IPS DF 6.9 (cell line): ENCODE measurements at regions not wholly inside any gene's neighbourhood (a gene's known extent, or its start where the extent isn't known, plus 50 kb on each side); places are given as distances from the start of the nearest gene placed in this dataset.

Source experiments
- DNase-seq: peaks from one replicate; pipeline ENCODE4 v3.0.0-alpha.2; 2013; ENCODE audit warnings: low read depth, low spot score
- H3K27ac ChIP-seq: one replicate; pipeline ENCODE4 v1.5.1; 2013; ENCODE audit warnings: low read length, control low read depth
- H3K27me3 ChIP-seq: 2 replicates; pipeline ENCODE4 v1.6.1; 2013; ENCODE audit warnings: mild to moderate bottlenecking, low read length; ENCODE audit not compliant: control insufficient read depth, insufficient read depth
- H3K36me3 ChIP-seq: 2 replicates; pipeline ENCODE4 v1.6.1; 2013; ENCODE audit warnings: low read length; ENCODE audit not compliant: control insufficient read depth, insufficient read depth
- H3K4me1 ChIP-seq: 2 replicates; pipeline ENCODE4 v1.6.1; 2013; ENCODE audit warnings: low read length; ENCODE audit not compliant: control insufficient read depth, insufficient read depth
- H3K4me3 ChIP-seq: 2 replicates; pipeline ENCODE4 v1.5.1; 2013; ENCODE audit warnings: mild to moderate bottlenecking, low read length
- H3K9me3 ChIP-seq: 2 replicates; pipeline ENCODE4 v1.6.1; 2013; ENCODE audit warnings: low read length, inconsistent platforms; ENCODE audit not compliant: control insufficient read depth, insufficient read depth
- WGBS: extraction: QIAGEN DNeasy Blood & Tissue Kit; methylation state at CpG from one replicate; pipeline ENCODE4 v1.1.7; 2013; ENCODE audit warnings: mixed read lengths, missing lambda C conversion rate; ENCODE audit not compliant: insufficient read length, insufficient coverage; 5-methylcytosine and 5-hydroxymethylcytosine counted together

DNA sequence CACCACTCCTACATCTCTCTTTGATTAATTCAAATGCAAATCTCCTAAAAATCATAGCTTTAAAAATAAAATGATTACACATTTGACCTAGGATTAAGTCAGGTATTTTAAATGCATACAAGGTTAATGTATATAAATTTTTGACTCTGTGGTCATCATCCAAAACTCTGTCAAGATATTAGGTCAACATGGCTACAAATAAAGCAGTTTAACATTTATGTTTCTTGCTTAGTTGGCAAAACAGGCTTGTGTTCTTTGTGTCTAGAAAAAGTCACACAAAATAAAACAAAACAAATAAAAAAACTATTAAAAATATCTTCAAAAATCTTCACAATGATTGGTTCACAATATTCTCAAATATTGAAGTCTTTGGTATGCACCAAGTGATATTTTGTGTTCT lies 473.2 kb downstream of the LRFN5 start:
- H3K9me3 ChIP-seq: no peaks in the 10 kb centered on the region
- DNase-seq: no peak
- no peak overlapping the region for H3K4me3 ChIP-seq
- H3K27ac ChIP-seq: no peak overlapping the region
- H3K4me1 ChIP-seq: no peaks in the 10 kb centered on the region
- no peaks in the 10 kb centered on the region for H3K36me3 ChIP-seq
- no peaks in the 10 kb centered on the region for H3K27me3 ChIP-seq

DNA sequence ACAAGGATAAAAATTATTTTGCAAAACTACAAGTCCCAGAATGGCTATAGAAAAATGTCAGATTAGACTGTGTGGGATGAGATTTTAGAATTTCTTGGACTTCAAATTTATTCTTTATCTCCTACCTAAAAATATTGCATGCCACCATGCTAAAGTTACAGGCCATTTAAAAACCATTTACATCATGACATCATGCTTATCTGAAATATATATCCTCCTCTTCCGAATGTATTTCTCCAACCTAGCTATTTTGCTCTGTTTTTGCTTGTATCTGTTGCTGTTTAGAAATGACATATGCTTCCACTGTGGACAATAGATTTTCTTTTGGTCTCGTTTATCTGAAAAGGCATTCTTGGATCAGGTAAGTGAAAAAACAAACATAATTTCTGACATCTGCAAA lies 471.7 kb downstream of the LRFN5 start:
- H3K36me3 ChIP-seq: no peaks in the 10 kb centered on the region
- H3K9me3 ChIP-seq: no peaks in the 10 kb centered on the region
- no peak for DNase-seq
- H3K4me1 ChIP-seq: no peaks in the 10 kb centered on the region
- H3K4me3 ChIP-seq: no peak overlapping the region
- no CpG with 5 or more reads among the region's 2 CpGs for WGBS
- H3K27ac ChIP-seq: no peak overlapping the region
- H3K27me3 ChIP-seq: no peaks in the 10 kb centered on the region

DNA sequence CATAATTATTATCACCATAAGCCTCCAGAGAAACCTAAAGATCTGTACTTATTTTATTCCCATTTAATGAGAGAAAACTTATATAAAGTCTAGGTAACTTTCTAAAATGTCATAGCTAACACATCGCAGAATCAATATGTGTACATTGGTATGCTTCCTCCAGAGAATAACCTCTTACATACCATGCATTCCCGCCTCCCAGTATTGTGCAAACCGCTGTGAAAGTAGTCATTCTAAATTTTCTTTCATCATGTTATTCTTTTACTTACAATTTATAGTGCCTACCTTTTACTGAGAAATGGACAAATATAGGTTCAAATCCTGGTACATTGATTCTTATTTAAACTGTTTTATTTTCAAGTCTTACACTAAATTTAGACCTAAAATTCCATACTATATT lies 463.4 kb downstream of the LRFN5 start:
- Histone ChIP-seq H3K4me3 (no peak overlapping the region), H3K4me1 (no peaks in the 10 kb centered on the region), H3K9me3 (no peaks in the 10 kb centered on the region), H3K36me3 (no peaks in the 10 kb centered on the region), H3K27ac (no peak overlapping the region), H3K27me3 (no peaks in the 10 kb centered on the region)
- no peak for DNase-seq
- no CpG with 5 or more reads among the region's 3 CpGs for WGBS

DNA sequence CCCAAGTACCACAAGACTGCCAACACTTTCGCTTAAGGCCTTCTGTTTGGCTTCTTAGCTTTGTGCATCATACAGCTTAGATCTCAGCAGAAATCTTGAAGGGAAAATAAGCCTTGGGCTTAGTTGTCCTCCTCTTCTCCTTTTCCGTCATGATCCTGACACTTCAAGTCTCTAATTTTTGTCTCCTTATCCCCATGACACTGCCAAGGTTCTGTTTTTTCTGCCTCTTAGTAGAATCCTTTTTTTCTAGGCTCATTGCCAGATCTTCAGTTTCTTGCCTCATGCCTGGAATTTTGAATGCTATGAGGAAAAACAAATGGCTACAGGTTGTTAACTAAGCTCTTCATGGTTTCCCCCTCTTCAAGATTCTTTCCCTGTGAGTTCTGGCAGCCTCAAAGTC lies 450.4 kb downstream of the LRFN5 start:
- no peak overlapping the region for H3K27ac ChIP-seq
- no peak for DNase-seq
- H3K27me3 ChIP-seq: no peaks in the 10 kb centered on the region
- H3K9me3 ChIP-seq: no peaks in the 10 kb centered on the region
- no peaks in the 10 kb centered on the region for H3K36me3 ChIP-seq
- no peaks in the 10 kb centered on the region for H3K4me1 ChIP-seq
- no CpG with 5 or more reads among the region's 2 CpGs for WGBS
- H3K4me3 ChIP-seq: no peak overlapping the region

DNA sequence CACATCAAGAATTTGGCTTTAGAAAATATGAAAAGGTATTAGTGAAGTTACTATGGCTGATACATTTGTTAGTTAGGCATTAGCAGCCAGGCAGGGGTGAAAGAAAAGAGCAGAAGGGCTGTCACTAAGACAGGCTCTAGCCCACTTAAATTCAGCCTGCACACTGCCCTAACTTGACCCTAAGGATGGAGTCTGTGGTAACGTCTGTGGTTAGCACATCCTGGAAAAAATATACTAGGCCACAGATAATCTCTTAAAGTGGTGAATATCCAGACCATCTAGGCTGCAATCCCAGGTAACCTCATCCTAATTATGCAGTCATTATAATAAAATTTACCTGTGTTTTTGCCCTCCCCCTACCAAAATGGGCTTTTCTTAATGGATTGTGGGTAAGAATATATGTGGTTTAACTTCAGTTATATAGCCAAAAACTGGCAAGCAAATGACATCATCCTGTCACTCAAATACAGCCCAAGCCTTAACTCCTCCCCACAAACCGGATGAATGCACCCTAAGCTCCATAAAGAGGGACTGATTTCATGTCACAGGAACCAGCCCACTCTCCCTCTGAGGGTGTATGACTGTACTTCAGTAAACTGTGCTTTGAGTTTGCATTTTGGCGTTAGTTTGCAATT lies 440.9 kb downstream of the LRFN5 start:
- WGBS: no CpG with 5 or more reads among the region's 3 CpGs
- no peaks in the 10 kb centered on the region; the same call in 1 of the 2 replicates for H3K4me1 ChIP-seq
- no peaks in the 10 kb centered on the region for H3K27me3 ChIP-seq
- no peak overlapping the region for H3K4me3 ChIP-seq
- H3K27ac ChIP-seq: no peak overlapping the region
- DNase-seq: no peak
- no peaks in the 10 kb centered on the region for H3K36me3 ChIP-seq
- no peaks in the 10 kb centered on the region for H3K9me3 ChIP-seq

DNA sequence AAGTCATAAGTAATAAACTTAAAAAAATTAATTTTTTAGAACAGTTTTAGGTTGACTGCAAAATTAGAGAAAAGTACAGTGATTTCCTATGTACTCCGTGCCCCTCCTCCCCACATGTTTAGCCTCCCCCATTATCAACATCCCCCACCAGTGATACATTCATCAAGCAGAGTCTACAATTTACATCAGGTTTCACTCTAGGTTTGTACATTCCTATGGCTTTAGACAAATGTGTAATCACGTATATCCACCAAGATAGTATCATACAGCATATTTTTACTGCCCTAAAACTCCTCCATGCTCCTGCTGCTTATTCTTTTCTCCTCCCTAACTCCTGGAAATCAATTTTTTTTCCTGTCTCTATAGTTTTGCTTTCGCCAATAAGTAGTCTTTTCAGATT lies 438.7 kb downstream of the LRFN5 start:
- H3K4me3 ChIP-seq: no peak overlapping the region
- H3K4me1 ChIP-seq: no peaks in the 10 kb centered on the region; the same call in 1 of the 2 replicates
- no peak for DNase-seq
- no peaks in the 10 kb centered on the region for H3K27me3 ChIP-seq
- WGBS: no CpG with 5 or more reads among the region's 3 CpGs
- no peaks in the 10 kb centered on the region for H3K9me3 ChIP-seq
- H3K36me3 ChIP-seq: no peaks in the 10 kb centered on the region
- H3K27ac ChIP-seq: no peak overlapping the region

DNA sequence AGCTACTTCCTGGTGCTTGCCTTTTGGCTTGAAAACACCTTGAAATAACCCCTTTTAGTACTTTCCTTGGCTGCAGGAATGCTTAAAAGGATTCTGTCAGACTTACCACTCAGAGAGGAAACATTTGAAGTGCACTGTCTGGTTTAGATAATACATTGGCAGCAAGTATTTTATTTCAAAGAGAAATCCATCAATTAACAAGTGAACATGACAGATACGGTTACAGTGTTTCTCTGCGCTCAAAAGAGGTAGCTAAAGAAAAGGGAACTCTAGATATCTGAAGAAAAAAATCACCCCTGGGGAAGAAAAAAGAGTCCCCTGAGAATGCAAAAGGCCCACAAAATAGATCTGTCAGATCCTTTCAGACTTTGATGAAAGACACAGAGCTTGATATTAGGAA lies 421.9 kb downstream of the LRFN5 start:
- no peaks in the 10 kb centered on the region for H3K9me3 ChIP-seq
- no peak overlapping the region for H3K27ac ChIP-seq
- H3K4me1 ChIP-seq: no peaks in the 10 kb centered on the region
- WGBS: no CpG with 5 or more reads among the region's 2 CpGs
- no peak overlapping the region for H3K4me3 ChIP-seq
- no peaks in the 10 kb centered on the region for H3K36me3 ChIP-seq
- DNase-seq: no peak
- H3K27me3 ChIP-seq: no peaks in the 10 kb centered on the region

DNA sequence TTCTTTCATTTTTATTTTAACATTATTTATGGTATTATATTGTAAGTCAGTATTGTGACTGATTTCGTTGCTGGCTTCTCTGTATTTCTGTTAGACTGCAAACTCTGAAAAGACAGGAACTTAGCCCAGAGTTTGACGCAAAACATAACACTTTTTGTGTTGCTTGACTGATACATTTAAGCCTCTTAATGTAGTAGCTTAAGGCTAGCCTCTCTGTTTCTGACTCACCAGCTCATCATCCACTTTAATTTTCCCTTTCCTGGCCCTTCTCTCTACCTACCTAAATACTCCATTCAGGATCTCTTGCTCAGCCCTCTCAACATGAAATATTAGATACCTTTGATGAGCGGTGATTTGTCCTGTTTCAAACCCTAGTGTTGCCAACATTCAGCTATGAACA lies 420.6 kb downstream of the LRFN5 start:
- Histone ChIP-seq H3K27ac (no peak overlapping the region), H3K4me1 (no peaks in the 10 kb centered on the region), H3K9me3 (no peaks in the 10 kb centered on the region), H3K36me3 (no peaks in the 10 kb centered on the region), H3K27me3 (no peaks in the 10 kb centered on the region), H3K4me3 (no peak overlapping the region)
- DNase-seq: no peak
- no CpG with 5 or more reads among the region's 3 CpGs for WGBS

DNA sequence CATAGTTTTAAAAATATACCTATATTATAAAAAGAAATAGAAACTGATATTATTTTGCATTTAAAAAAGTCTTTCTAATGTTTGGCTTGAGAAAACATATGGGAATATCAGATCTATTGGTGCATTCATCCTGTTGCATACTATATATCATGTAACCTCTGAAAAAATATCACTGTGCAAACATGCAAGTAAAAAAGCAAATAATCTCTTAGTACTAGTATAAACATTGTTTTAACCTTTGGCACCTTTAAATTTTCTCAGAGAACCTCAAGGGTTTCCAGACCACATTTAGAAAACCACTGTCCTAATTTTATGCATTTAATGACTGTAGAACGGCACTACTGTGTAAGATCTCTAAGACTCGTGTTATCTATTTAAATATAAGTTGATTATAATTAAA lies 416.8 kb downstream of the LRFN5 start:
- Histone ChIP-seq H3K9me3 (no peaks in the 10 kb centered on the region), H3K27ac (no peak overlapping the region), H3K27me3 (no peaks in the 10 kb centered on the region), H3K4me3 (no peak overlapping the region), H3K4me1 (no peaks in the 10 kb centered on the region), H3K36me3 (no peaks in the 10 kb centered on the region)
- WGBS: no CpG with 5 or more reads among the region's 2 CpGs
- DNase-seq: no peak

DNA sequence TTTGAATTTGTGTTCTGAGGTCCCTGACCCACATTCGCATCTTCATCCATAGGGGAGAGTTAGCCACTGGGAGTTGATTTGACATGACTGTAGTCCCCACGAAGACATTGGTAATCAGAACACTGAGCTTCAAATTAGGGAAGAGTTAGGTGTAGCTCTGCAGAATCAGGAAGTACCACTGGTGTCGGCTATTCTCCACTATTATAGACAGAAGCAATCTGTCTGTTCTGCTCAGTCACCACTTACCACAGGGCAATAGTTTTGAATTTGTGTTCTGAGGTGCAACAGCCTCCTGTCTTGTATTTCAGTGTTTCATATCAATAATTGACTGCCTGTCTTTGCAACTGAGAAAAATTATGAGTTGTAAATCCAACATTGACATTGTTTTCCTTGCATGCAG lies 407.6 kb downstream of the LRFN5 start:
- Histone ChIP-seq H3K27ac (no peak overlapping the region), H3K27me3 (no peaks in the 10 kb centered on the region), H3K4me1 (no peaks in the 10 kb centered on the region), H3K4me3 (no peak overlapping the region), H3K9me3 (no peaks in the 10 kb centered on the region), H3K36me3 (no peaks in the 10 kb centered on the region)
- WGBS: no CpG with 5 or more reads among the region's 3 CpGs
- DNase-seq: no peak

DNA sequence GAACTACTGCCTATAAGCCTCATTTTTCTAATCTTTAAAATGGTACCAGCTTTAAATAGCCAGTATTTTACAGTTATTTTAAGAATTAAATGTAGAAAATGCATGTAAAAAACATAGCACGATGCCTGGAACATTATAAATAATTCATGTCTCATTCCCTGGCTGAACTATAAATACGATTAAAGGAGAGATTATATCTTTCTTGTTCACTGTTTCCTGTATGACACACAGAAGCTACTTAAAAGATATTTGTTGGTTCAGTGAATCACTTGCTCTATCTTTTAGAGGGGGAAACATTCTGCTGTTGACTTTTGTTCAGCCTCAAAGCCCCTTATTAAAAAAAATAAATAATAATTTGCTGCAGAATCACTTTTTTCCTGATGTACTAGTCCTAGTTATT lies 406.9 kb downstream of the LRFN5 start:
- H3K4me1 ChIP-seq: no peaks in the 10 kb centered on the region
- no peak overlapping the region for H3K4me3 ChIP-seq
- no peak for DNase-seq
- H3K9me3 ChIP-seq: no peaks in the 10 kb centered on the region
- WGBS: no CpG with 5 or more reads among the region's 2 CpGs
- no peak overlapping the region for H3K27ac ChIP-seq
- no peaks in the 10 kb centered on the region for H3K36me3 ChIP-seq
- H3K27me3 ChIP-seq: no peaks in the 10 kb centered on the region
